ENCODE measurements at regions not wholly inside any gene's neighbourhood (a gene's known extent, or its start where the extent isn't known, plus 50 kb on each side); places are given as distances from the start of the nearest gene placed in this dataset.

DNA sequence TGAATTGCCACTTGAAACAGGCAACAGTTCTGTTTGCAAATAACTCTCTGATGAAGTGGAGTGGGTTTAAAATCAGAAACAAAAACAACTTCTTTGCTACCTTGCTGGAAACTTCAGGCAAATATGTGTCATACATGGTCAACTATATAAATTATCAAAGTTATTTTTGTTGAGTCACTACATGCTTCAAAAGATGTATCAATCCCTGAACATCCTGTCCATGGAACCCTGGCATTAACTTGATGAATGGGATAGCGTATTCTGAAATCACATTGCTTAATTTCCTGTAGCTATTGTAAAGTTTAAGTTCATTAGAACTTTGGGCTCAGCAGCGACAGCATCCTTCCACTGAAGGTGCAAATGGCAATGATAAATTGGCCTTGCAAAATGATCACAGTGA is 213.6 kb upstream of the MAF start:
- no peak for TF ChIP-seq GATA2 (IDR thresholded peaks at IDR 0.05; ENCODE audit: low read depth, low read length)
- TF ChIP-seq GATA3 (IDR thresholded peaks at IDR 0.05; ENCODE audit: low read depth, low read length), result no peak
